ENCODE measurements at regions not wholly inside any gene's neighbourhood (a gene's known extent, or its start where the extent isn't known, plus 50 kb on each side); places are given as distances from the start of the nearest gene placed in this dataset.

DNA sequence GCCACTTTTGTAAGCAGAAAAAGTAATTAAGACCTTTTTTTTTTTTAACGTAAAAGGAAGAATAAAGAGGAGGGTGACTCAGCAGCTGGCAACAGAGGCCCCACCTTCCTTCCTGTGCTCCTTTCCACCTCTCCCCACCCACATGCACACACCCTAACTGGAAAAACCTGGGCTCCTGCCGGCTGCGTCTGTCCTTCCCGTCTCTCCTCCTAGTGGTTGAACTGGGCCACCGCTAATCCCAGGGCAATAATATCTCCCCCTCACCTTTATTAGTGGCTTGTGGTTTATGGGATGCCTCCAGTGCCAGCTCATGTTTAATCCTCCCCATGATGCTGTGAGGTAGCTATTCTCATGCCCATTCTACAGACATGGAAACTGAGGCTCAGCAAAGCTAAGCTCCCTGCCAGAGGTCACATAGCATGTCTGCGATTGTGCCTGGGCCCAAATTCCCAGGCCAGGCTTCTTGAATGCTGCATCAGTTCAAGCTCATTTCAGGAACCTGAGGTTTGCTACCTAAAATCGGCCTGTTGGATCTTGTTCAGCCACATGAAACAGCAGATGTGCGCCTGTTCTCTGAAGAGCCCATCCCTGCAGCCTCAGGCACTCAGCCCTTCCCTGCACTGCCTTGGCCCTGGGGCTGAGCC lies 60.9 kb upstream of the IL17B start:
- Histone ChIP-seq H4K20me1 (replicated peaks; ENCODE audit: insufficient read depth) (no peaks in the 10 kb centered on the region), H3K4me1 (ENCODE audit: insufficient read depth) (peaks cover 14% of the 10 kb centered on the region), H3K36me3 (ENCODE audit: insufficient read depth) (no peaks in the 10 kb centered on the region), H3F3A (replicated peaks; ENCODE audit: low read depth) (no peaks in the 10 kb centered on the region), H3K4me2 (no peak overlapping the region), H3K27ac (ENCODE audit: low read depth) (no peak overlapping the region), H3K27me3 (ENCODE audit: insufficient read depth) (no peaks in the 10 kb centered on the region), H3K79me2 (replicated peaks; ENCODE audit: insufficient read depth) (no peaks in the 10 kb centered on the region), H3K9me2 (ENCODE audit: insufficient read depth) (no peaks in the 10 kb centered on the region), H3K4me3 (no peak overlapping the region), H2AFZ (peak overlapping the region; percentile 61)
- Mint-ChIP-seq H3K4me1 (peaks cover 32% of the 10 kb centered on the region), H3K36me3 (ENCODE audit: low read depth) (no peaks in the 10 kb centered on the region), H3K27ac (peak overlapping the region; percentile 92), H3K27me3 (ENCODE audit: insufficient read depth, low read depth, poor library complexity) (peaks cover 6% of the 10 kb centered on the region), H3K4me3 (no peak overlapping the region; the same call in 2 of the 3 replicates), H3K9me3 (peaks cover 4% of the 10 kb centered on the region; the same call in 1 of the 3 replicates)
- TF ChIP-seq, protein P1, sequence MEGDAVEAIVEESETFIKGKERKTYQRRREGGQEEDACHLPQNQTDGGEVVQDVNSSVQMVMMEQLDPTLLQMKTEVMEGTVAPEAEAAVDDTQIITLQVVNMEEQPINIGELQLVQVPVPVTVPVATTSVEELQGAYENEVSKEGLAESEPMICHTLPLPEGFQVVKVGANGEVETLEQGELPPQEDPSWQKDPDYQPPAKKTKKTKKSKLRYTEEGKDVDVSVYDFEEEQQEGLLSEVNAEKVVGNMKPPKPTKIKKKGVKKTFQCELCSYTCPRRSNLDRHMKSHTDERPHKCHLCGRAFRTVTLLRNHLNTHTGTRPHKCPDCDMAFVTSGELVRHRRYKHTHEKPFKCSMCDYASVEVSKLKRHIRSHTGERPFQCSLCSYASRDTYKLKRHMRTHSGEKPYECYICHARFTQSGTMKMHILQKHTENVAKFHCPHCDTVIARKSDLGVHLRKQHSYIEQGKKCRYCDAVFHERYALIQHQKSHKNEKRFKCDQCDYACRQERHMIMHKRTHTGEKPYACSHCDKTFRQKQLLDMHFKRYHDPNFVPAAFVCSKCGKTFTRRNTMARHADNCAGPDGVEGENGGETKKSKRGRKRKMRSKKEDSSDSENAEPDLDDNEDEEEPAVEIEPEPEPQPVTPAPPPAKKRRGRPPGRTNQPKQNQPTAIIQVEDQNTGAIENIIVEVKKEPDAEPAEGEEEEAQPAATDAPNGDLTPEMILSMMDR (conservative IDR thresholded peaks at IDR 0.05; ENCODE audit: low read depth in 2 of 2) = peak; percentile 59 to 70
- no peak for TF ChIP-seq EZH2 (IDR thresholded peaks at IDR 0.05; ENCODE audit: low read depth, unreplicated experiment)
- TF ChIP-seq STAT1 (IDR thresholded peaks at IDR 0.05; ENCODE audit: unreplicated experiment) = no peak
- TF ChIP-seq CREB1 (CRISPR knock-in tag; IDR thresholded peaks at IDR 0.05; ENCODE audit: low read depth) = peak; percentile 26; the same call in 1 of the 2 replicates
- no peak for TF ChIP-seq NANOG (IDR thresholded peaks at IDR 0.05; ENCODE audit: borderline replicate concordance)
- TF ChIP-seq, protein P2, sequence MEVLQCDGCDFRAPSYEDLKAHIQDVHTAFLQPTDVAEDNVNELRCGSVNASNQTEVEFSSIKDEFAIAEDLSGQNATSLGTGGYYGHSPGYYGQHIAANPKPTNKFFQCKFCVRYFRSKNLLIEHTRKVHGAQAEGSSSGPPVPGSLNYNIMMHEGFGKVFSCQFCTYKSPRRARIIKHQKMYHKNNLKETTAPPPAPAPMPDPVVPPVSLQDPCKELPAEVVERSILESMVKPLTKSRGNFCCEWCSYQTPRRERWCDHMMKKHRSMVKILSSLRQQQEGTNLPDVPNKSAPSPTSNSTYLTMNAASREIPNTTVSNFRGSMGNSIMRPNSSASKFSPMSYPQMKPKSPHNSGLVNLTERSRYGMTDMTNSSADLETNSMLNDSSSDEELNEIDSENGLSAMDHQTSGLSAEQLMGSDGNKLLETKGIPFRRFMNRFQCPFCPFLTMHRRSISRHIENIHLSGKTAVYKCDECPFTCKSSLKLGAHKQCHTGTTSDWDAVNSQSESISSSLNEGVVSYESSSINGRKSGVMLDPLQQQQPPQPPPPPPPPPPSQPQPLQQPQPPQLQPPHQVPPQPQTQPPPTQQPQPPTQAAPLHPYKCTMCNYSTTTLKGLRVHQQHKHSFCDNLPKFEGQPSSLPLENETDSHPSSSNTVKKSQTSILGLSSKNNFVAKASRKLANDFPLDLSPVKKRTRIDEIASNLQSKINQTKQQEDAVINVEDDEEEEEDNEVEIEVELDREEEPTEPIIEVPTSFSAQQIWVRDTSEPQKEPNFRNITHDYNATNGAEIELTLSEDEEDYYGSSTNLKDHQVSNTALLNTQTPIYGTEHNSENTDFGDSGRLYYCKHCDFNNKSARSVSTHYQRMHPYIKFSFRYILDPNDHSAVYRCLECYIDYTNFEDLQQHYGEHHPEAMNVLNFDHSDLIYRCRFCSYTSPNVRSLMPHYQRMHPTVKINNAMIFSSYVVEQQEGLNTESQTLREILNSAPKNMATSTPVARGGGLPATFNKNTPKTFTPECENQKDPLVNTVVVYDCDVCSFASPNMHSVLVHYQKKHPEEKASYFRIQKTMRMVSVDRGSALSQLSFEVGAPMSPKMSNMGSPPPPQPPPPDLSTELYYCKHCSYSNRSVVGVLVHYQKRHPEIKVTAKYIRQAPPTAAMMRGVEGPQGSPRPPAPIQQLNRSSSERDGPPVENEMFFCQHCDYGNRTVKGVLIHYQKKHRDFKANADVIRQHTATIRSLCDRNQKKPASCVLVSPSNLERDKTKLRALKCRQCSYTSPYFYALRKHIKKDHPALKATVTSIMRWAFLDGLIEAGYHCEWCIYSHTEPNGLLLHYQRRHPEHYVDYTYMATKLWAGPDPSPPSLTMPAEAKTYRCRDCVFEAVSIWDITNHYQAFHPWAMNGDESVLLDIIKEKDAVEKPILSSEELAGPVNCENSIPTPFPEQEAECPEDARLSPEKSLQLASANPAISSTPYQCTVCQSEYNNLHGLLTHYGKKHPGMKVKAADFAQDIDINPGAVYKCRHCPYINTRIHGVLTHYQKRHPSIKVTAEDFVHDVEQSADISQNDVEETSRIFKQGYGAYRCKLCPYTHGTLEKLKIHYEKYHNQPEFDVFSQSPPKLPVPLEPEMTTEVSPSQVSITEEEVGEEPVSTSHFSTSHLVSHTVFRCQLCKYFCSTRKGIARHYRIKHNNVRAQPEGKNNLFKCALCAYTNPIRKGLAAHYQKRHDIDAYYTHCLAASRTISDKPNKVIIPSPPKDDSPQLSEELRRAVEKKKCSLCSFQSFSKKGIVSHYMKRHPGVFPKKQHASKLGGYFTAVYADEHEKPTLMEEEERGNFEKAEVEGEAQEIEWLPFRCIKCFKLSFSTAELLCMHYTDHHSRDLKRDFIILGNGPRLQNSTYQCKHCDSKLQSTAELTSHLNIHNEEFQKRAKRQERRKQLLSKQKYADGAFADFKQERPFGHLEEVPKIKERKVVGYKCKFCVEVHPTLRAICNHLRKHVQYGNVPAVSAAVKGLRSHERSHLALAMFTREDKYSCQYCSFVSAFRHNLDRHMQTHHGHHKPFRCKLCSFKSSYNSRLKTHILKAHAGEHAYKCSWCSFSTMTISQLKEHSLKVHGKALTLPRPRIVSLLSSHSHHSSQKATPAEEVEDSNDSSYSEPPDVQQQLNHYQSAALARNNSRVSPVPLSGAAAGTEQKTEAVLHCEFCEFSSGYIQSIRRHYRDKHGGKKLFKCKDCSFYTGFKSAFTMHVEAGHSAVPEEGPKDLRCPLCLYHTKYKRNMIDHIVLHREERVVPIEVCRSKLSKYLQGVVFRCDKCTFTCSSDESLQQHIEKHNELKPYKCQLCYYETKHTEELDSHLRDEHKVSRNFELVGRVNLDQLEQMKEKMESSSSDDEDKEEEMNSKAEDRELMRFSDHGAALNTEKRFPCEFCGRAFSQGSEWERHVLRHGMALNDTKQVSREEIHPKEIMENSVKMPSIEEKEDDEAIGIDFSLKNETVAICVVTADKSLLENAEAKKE (CRISPR knock-in tag; IDR thresholded peaks at IDR 0.05) = no peak
- no peak for TF ChIP-seq ZNF331 (CRISPR knock-in tag; IDR thresholded peaks at IDR 0.05; ENCODE audit: low read depth)
- no peak for TF ChIP-seq JUNB (IDR thresholded peaks at IDR 0.05; ENCODE audit: unreplicated experiment)
- no peak for TF ChIP-seq POLR2AphosphoS5 (IDR thresholded peaks at IDR 0.05; ENCODE audit: low read depth)
- peak; percentile 90 for DNase-seq (ENCODE audit: low spot score)
- ATAC-seq = peak; percentile 74
